Endodermal cell (in vitro differentiated cells): ENCODE measurements at regions not wholly inside any gene's neighbourhood (a gene's known extent, or its start where the extent isn't known, plus 50 kb on each side); places are given as distances from the start of the nearest gene placed in this dataset.
"Not testable (repeated sequence)": the region's sequence is repeated elsewhere in the genome, so short reads cannot be mapped to it uniquely, and the experiment has no call there.

ENCODE experiments used
- DNase-seq: peaks from one replicate; pipeline ENCODE4 v3.0.0-alpha.2; 2017
- H3K27ac ChIP-seq: 2 replicates; pipeline ENCODE4 v1.5.1; 2013; ENCODE audit warnings: mild to moderate bottlenecking, low read depth, low read length, moderate library complexity
- H3K27me3 ChIP-seq: 2 replicates; pipeline ENCODE4 v1.6.1; 2013; ENCODE audit warnings: mild to moderate bottlenecking, low read length, moderate library complexity; ENCODE audit not compliant: insufficient read depth, control insufficient read depth, poor library complexity, severe bottlenecking
- H3K36me3 ChIP-seq: 2 replicates; pipeline ENCODE4 v1.7.0; 2013; ENCODE audit warnings: mild to moderate bottlenecking, low read length, moderate library complexity; ENCODE audit not compliant: control insufficient read depth, insufficient read depth
- H3K4me1 ChIP-seq: one replicate; pipeline ENCODE4 v1.7.0; 2013; ENCODE audit warnings: low read length; ENCODE audit not compliant: control insufficient read depth, insufficient read depth
- H3K4me3 ChIP-seq: 2 replicates; pipeline ENCODE4 v1.5.1; 2013; ENCODE audit warnings: mild to moderate bottlenecking, low read length, moderate library complexity
- H3K9ac ChIP-seq: 2 replicates; pipeline ENCODE4 v1.6.1; 2013; ENCODE audit warnings: mild to moderate bottlenecking, low read length, moderate library complexity; ENCODE audit not compliant: poor library complexity, severe bottlenecking; ENCODE audit errors: extremely low read depth
- H3K9me3 ChIP-seq: 2 replicates; pipeline ENCODE4 v1.6.1; 2013; ENCODE audit warnings: mild to moderate bottlenecking, low read length, moderate library complexity; ENCODE audit not compliant: control insufficient read depth
- H3K27ac Mint-ChIP-seq: 2 replicates; pipeline ENCODE4 v1.8.0; 2020; ENCODE audit warnings: mixed read lengths
- H3K27me3 Mint-ChIP-seq: 2 replicates; pipeline ENCODE4 v1.8.0; 2021; ENCODE audit warnings: mild to moderate bottlenecking, mixed read lengths; ENCODE audit not compliant: insufficient read depth
- H3K36me3 Mint-ChIP-seq: 2 replicates; pipeline ENCODE4 v1.8.0; 2020; ENCODE audit warnings: low read depth, mixed read lengths
- H3K4me1 Mint-ChIP-seq: 2 replicates; pipeline ENCODE4 v1.8.0; 2020; ENCODE audit warnings: mixed read lengths
- H3K4me3 Mint-ChIP-seq: 2 replicates; pipeline ENCODE4 v1.8.0; 2020; ENCODE audit warnings: mild to moderate bottlenecking, moderate library complexity, mixed read lengths
- H3K9me3 Mint-ChIP-seq: 2 replicates; pipeline ENCODE4 v1.8.0; 2020; ENCODE audit warnings: mild to moderate bottlenecking, mixed read lengths
- CTCF ChIP-seq: fragments of 200-600 bp; sonication (generic); conservative IDR thresholded peaks from 2 replicates; pipeline ENCODE4 v1.5.0; 2021; ENCODE audit warnings: antibody characterized with exemption, mild to moderate bottlenecking
- WGBS, 2 experiments: methylation state at CpG; one replicate each; pipeline versions ENCODE4 v1.1.5 to v1.1.7; 2013; ENCODE audit warnings: missing lambda C conversion rate in 2 of 2, mixed read lengths in 1 of 2; ENCODE audit not compliant: insufficient coverage in 1 of 2, insufficient read length in 1 of 2; 5-methylcytosine and 5-hydroxymethylcytosine counted together

GRCh38 chr4:26207631-26208030 lies 113.2 kb upstream of the RBPJ start:
- H3K4me3 Mint-ChIP-seq: no peak overlapping the region
- TF ChIP-seq CTCF: no peak
- H3K4me1 Mint-ChIP-seq: no peaks in the 10 kb centered on the region
- no peak overlapping the region for H3K27ac Mint-ChIP-seq
- no peaks in the 10 kb centered on the region for H3K9me3 Mint-ChIP-seq
- Histone ChIP-seq H3K4me3 (no peak overlapping the region), H3K27ac (no peak overlapping the region), H3K4me1 (no peaks in the 10 kb centered on the region), H3K9ac (no peak overlapping the region), H3K36me3 (no peaks in the 10 kb centered on the region), H3K27me3 (no peaks in the 10 kb centered on the region), H3K9me3 (no peaks in the 10 kb centered on the region)
- 89 to 94% methylated on average over 3 of the region's 3 CpGs for WGBS, 2 experiments
- H3K27me3 Mint-ChIP-seq: peaks cover 27% of the 10 kb centered on the region
- no peaks in the 10 kb centered on the region for H3K36me3 Mint-ChIP-seq
- no peak for DNase-seq

GRCh38 chr4:26208237-26208994 lies 112.4 kb upstream of the RBPJ start:
- H3K36me3 ChIP-seq: no peaks in the 10 kb centered on the region
- no peak overlapping the region for H3K9ac ChIP-seq
- no peak overlapping the region for H3K27ac Mint-ChIP-seq
- no peaks in the 10 kb centered on the region for H3K4me1 ChIP-seq
- H3K4me3 ChIP-seq: no peak overlapping the region
- no peaks in the 10 kb centered on the region for H3K9me3 ChIP-seq
- no peak overlapping the region for H3K4me3 Mint-ChIP-seq
- H3K27me3 Mint-ChIP-seq: peaks cover 26% of the 10 kb centered on the region
- DNase-seq: no peak
- H3K27ac ChIP-seq: no peak overlapping the region
- no peak for TF ChIP-seq CTCF
- 82 to 90% methylated on average over 2 of the region's 2 CpGs for WGBS, 2 experiments
- H3K4me1 Mint-ChIP-seq: no peaks in the 10 kb centered on the region
- H3K9me3 Mint-ChIP-seq: no peaks in the 10 kb centered on the region
- no peaks in the 10 kb centered on the region for H3K27me3 ChIP-seq
- no peaks in the 10 kb centered on the region for H3K36me3 Mint-ChIP-seq

GRCh38 chr4:26209378-26209777 lies 111.4 kb upstream of the RBPJ start:
- not testable (repeated sequence) for H3K4me3 ChIP-seq, H3K9me3 Mint-ChIP-seq, H3K36me3 Mint-ChIP-seq, H3K9ac ChIP-seq, H3K36me3 ChIP-seq, H3K4me1 Mint-ChIP-seq, H3K9me3 ChIP-seq, H3K4me3 Mint-ChIP-seq, H3K27ac ChIP-seq, H3K27ac Mint-ChIP-seq, H3K27me3 ChIP-seq, H3K4me1 ChIP-seq, DNase-seq
- H3K27me3 Mint-ChIP-seq: peaks cover 28% of the 10 kb centered on the region
- 100% methylated on average over 1 of the region's 1 CpG; no CpG with 5 or more reads in 1 of the 2 experiments for WGBS, 2 experiments

GRCh38 chr4:26212528-26212927 lies 108.3 kb upstream of the RBPJ start:
- WGBS, 2 experiments: 89 to 100% methylated on average over 2 of the region's 2 CpGs
- no peaks in the 10 kb centered on the region for H3K9me3 ChIP-seq
- no peak overlapping the region for H3K27ac Mint-ChIP-seq

More at GRCh38 chr4:26212528-26212927, 108.3 kb upstream of the RBPJ start:
- peaks cover 23% of the 10 kb centered on the region for H3K27me3 Mint-ChIP-seq
- TF ChIP-seq CTCF: no peak
- H3K4me3 ChIP-seq: no peak overlapping the region
- H3K27ac ChIP-seq: no peak overlapping the region
- peaks cover under 1% of the 10 kb centered on the region for H3K4me1 Mint-ChIP-seq
- no peaks in the 10 kb centered on the region for H3K27me3 ChIP-seq
- no peak overlapping the region for H3K9ac ChIP-seq
- no peaks in the 10 kb centered on the region for H3K36me3 ChIP-seq
- peaks cover 4% of the 10 kb centered on the region for H3K4me1 ChIP-seq
- H3K9me3 Mint-ChIP-seq: no peaks in the 10 kb centered on the region
- DNase-seq: no peak
- H3K36me3 Mint-ChIP-seq: no peaks in the 10 kb centered on the region
- H3K4me3 Mint-ChIP-seq: no peak overlapping the region
